T-cell (primary cell): ENCODE measurements at regions not wholly inside any gene's neighbourhood (a gene's known extent, or its start where the extent isn't known, plus 50 kb on each side); places are given as distances from the start of the nearest gene placed in this dataset.

Experiments used
- ATAC-seq, 4 experiments: fragments of 200-7000 bp in 3 of 4; fragments of 150-1000 bp in 1 of 4; cut with Tn5 transposase; replicated peaks in 1 of 4; 1 replicate in 3 of 4; 2 replicates in 1 of 4; pipeline ENCODE4 v1.10.0; 2021; ENCODE audit warnings: moderate library complexity in 3 of 4, mild to moderate bottlenecking in 2 of 4, moderate number of reproducible peaks in 1 of 4
- CTCF ChIA-PET, 2 donors: fragments of 300-600 bp; sonication (Branson Sonifier 250); formaldehyde crosslinking; loops; one replicate each; lab custom pipeline; 2022; ENCODE audit warnings: antibody characterized with exemption in 2 of 2; lab: Charles Lee
- POLR2A ChIA-PET, 2 donors: fragments of 300-600 bp; sonication (Branson Sonifier 250); formaldehyde crosslinking; loops; one replicate each; lab custom pipeline; 2022; ENCODE audit warnings: antibody characterized with exemption in 2 of 2; lab: Charles Lee
- DNase-seq, 35 experiments: peaks; one replicate each; pipeline versions ENCODE4 v3.0.0 to v3.0.0-alpha.2; 2013 to 2023
- H3K27ac ChIP-seq: one replicate; pipeline ENCODE4 v1.5.1; 2013; ENCODE audit warnings: low read length
- H3K27me3 ChIP-seq, 2 experiments: replicated peaks in 1 of 2; 1 replicate in 1 of 2; 2 replicates in 1 of 2; pipeline versions ENCODE4 v1.6.1 to v1.7.0; 2013; ENCODE audit warnings: low read length in 1 of 2, mixed read lengths in 1 of 2; ENCODE audit not compliant: control insufficient read depth in 2 of 2, insufficient read depth in 2 of 2; ENCODE audit errors: extremely low read depth in 1 of 2
- H3K36me3 ChIP-seq, 2 donors: 1 replicate in 1 of 2; 2 replicates in 1 of 2; pipeline versions ENCODE4 v1.6.1 to v1.7.0; 2013; ENCODE audit warnings: low read length in 1 of 2; ENCODE audit not compliant: control insufficient read depth in 2 of 2, insufficient read depth in 1 of 2; ENCODE audit errors: extremely low read depth in 1 of 2
- H3K4me1 ChIP-seq, 2 experiments: 1 replicate in 1 of 2; 2 replicates in 1 of 2; pipeline versions ENCODE4 v1.6.1 to v1.7.0; 2013; ENCODE audit warnings: low read length in 2 of 2, mixed read lengths in 1 of 2; ENCODE audit not compliant: insufficient read depth in 2 of 2, control insufficient read depth in 1 of 2; ENCODE audit errors: extremely low read depth in 1 of 2
- H3K4me3 ChIP-seq, 2 donors: 1 replicate in 1 of 2; 2 replicates in 1 of 2; pipeline versions ENCODE4 v1.5.1 to v1.7.0; 2013; ENCODE audit warnings: mild to moderate bottlenecking in 2 of 2, low read length in 1 of 2, moderate library complexity in 1 of 2; ENCODE audit not compliant: control insufficient read depth in 1 of 2; ENCODE audit errors: extremely low read depth in 1 of 2
- H3K9me3 ChIP-seq: 2 replicates; pipeline ENCODE4 v1.7.0; 2013
- H3K27ac Mint-ChIP-seq, 2 donors: one replicate each; pipeline ENCODE4 v1.8.0; 2020 to 2021; ENCODE audit warnings: mild to moderate bottlenecking in 2 of 2, mixed read lengths in 2 of 2
- H3K27me3 Mint-ChIP-seq, 2 donors: one replicate each; pipeline ENCODE4 v1.8.0; 2021 to 2022; ENCODE audit warnings: mixed read lengths in 2 of 2
- H3K36me3 Mint-ChIP-seq: one replicate; pipeline ENCODE4 v1.8.0; 2021; ENCODE audit warnings: mixed read lengths
- H3K4me1 Mint-ChIP-seq, 3 donors: one replicate each; pipeline ENCODE4 v1.8.0; 2020 to 2022; ENCODE audit warnings: mixed read lengths in 3 of 3, mild to moderate bottlenecking in 1 of 3
- H3K4me3 Mint-ChIP-seq, 3 donors: one replicate each; pipeline ENCODE4 v1.8.0; 2020 to 2022; ENCODE audit warnings: mild to moderate bottlenecking in 3 of 3, mixed read lengths in 3 of 3, moderate library complexity in 3 of 3
- H3K9me3 Mint-ChIP-seq, 3 donors: one replicate each; pipeline ENCODE4 v1.8.0; 2020 to 2022; ENCODE audit warnings: mixed read lengths in 3 of 3
- WGBS: methylation state at CpG from one replicate; pipeline ENCODE4 v1.1.5; 2013; ENCODE audit warnings: missing lambda C conversion rate; ENCODE audit not compliant: insufficient coverage; 5-methylcytosine and 5-hydroxymethylcytosine counted together

DNA sequence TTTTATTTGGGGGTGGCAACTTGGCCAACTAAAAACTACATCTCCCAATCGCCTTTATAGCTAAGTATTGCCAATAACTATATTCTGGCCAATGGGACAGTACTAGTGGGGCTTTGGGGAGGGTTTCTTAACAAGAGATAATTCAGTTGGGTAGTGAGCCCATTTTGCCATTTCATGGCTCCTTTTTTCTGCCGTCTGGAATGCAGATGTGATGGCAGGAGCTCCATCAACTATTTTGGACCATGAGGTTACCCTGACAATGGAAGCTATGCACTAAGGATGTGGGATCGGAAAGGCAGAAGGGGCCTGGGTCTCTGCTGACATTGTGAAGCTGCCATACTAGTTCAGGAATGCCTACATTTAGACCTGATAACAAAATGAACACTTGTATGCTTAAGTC is 67.0 kb upstream of the FOXC1 start:
- peaks cover 6% of the 10 kb centered on the region for H3K36me3 Mint-ChIP-seq
- POLR2A ChIA-PET: interaction anchor here in 1 of 2 donors (1.0 kb wide), 1 partner anchor 14 kb away, joined by 3 read pairs; no protein-coding TSS in a partner anchor
- WGBS: 81% methylated on average over 2 of the region's 3 CpGs

GRCh38 chr6:1544000-1544399 is 65.7 kb upstream of the FOXC1 start:
- Mint-ChIP-seq H3K9me3 (peaks cover 0 to 5% (median 0%) of the 10 kb centered on the region in 3 donors), H3K27me3 (no peaks in the 10 kb centered on the region), H3K36me3 (peaks cover 14% of the 10 kb centered on the region), H3K27ac (no peak overlapping the region), H3K4me1 (no peaks in the 10 kb centered on the region), H3K4me3 (no peak overlapping the region)
- H3K27me3 ChIP-seq: peaks cover 0 to 4% of the 10 kb centered on the region in 2 experiments
- no peaks in the 10 kb centered on the region for H3K9me3 ChIP-seq
- H3K27ac ChIP-seq: no peak overlapping the region
- H3K4me1 ChIP-seq: no peaks in the 10 kb centered on the region
- H3K4me3 ChIP-seq: no peak overlapping the region
- ChIA-PET CTCF (no interaction called here), POLR2A (interaction anchor here in 1 of 2 donors (1.0 kb wide), 1 partner anchor 15 kb away, joined by 3 read pairs; no protein-coding TSS in a partner anchor)
- ATAC-seq: no peak
- no peak for DNase-seq
- H3K36me3 ChIP-seq: no peaks in the 10 kb centered on the region
- 87% methylated on average over 3 of the region's 3 CpGs for WGBS

More for the DNA sequence above, 67.0 kb upstream of the FOXC1 start:
- no peaks in the 10 kb centered on the region for H3K27me3 Mint-ChIP-seq
- no peak for ATAC-seq
- H3K4me3 Mint-ChIP-seq: no peak overlapping the region
- Histone ChIP-seq H3K4me3 (no peak overlapping the region), H3K36me3 (no peaks in the 10 kb centered on the region), H3K9me3 (no peaks in the 10 kb centered on the region), H3K27me3 (peaks cover 0 to 3% of the 10 kb centered on the region in 2 experiments), H3K27ac (no peak overlapping the region), H3K4me1 (peaks cover 0 to 3% of the 10 kb centered on the region in 2 experiments)
- no peaks in the 10 kb centered on the region for H3K4me1 Mint-ChIP-seq
- H3K9me3 Mint-ChIP-seq: peaks cover 0 to 5% (median 0%) of the 10 kb centered on the region in 3 donors
- CTCF ChIA-PET: interaction anchor here in 1 of 2 donors (0.7 to 1.5 kb wide), 2 partner anchors 10 to 1023 kb away, joined by 3 to 6 read pairs; no protein-coding TSS in a partner anchor
- DNase-seq: no peak
- no peak overlapping the region for H3K27ac Mint-ChIP-seq

DNA sequence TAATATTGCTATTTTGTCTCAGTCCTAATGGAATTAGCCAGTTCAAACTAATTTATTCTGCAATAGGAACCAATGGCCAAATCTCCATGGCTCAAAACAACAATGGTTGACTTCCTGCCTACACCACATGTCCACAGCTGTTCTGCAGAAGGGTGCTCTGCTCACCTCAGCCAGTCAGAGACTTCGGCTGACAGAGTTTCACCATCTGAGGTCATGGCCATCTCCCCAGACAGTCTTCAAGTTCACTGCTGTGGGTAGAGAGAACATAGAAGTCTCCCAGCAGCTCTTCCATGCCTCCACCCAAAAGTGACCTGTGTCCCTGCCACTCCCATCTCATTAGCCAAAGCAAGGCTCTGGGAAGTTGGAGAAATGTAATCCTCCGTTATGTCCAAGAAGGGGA is 65.1 kb upstream of the FOXC1 start:
- Mint-ChIP-seq H3K9me3 (peaks cover 0 to 5% (median 0%) of the 10 kb centered on the region in 3 donors), H3K4me3 (no peak overlapping the region), H3K4me1 (no peaks in the 10 kb centered on the region), H3K27ac (no peak overlapping the region), H3K27me3 (no peaks in the 10 kb centered on the region), H3K36me3 (peaks cover 14% of the 10 kb centered on the region)
- CTCF ChIA-PET: no interaction called here
- DNase-seq (no peak), ATAC-seq (no peak)
- Histone ChIP-seq H3K27me3 (peaks cover 0 to 4% of the 10 kb centered on the region in 2 experiments), H3K4me3 (no peak overlapping the region), H3K4me1 (no peaks in the 10 kb centered on the region), H3K36me3 (no peaks in the 10 kb centered on the region), H3K9me3 (no peaks in the 10 kb centered on the region), H3K27ac (no peak overlapping the region)
- no CpG with 5 or more reads among the region's 2 CpGs for WGBS
- POLR2A ChIA-PET: interaction anchor here in 1 of 2 donors (0.6 kb wide), 1 partner anchor 17 kb away, joined by 3 read pairs; no protein-coding TSS in a partner anchor

DNA sequence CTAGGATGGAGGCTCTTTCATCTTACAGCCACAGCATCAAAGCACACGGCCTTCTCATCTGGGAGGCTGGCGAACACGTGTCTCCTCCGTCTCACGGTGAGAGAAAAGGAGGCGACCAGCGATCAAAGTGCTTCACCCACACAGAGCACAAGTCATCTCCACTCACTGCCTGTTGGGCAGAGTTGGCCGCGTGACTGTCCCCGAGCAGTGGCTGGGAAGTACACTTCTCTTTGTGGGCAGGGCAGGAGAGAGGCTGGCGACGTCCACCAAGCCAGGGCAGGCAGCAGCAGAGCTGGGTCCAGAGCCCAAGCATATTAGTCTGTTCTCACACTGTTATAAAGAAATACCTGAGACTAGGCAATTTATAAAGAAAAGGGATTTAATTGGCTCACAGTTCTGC is 64.1 kb upstream of the FOXC1 start:
- Mint-ChIP-seq H3K4me3 (no peak overlapping the region), H3K4me1 (no peaks in the 10 kb centered on the region), H3K27me3 (no peaks in the 10 kb centered on the region), H3K36me3 (peaks cover 14% of the 10 kb centered on the region), H3K27ac (no peak overlapping the region), H3K9me3 (peaks cover 0 to 5% (median 0%) of the 10 kb centered on the region in 3 donors)
- DNase-seq: no peak
- ChIA-PET CTCF (no interaction called here), POLR2A (no interaction called here)
- H3K4me1 ChIP-seq: no peaks in the 10 kb centered on the region
- H3K4me3 ChIP-seq: no peak overlapping the region
- no peaks in the 10 kb centered on the region for H3K36me3 ChIP-seq
- H3K27ac ChIP-seq: no peak overlapping the region
- 100% methylated on average over 7 of the region's 12 CpGs for WGBS
- peaks cover 0 to 4% of the 10 kb centered on the region in 2 experiments for H3K27me3 ChIP-seq
- ATAC-seq: no peak
- no peaks in the 10 kb centered on the region for H3K9me3 ChIP-seq

GRCh38 chr6:1547785-1548184 is 61.9 kb upstream of the FOXC1 start:
- Mint-ChIP-seq H3K27me3 (no peaks in the 10 kb centered on the region), H3K36me3 (peaks cover 14% of the 10 kb centered on the region), H3K9me3 (peaks cover 0 to 5% (median 0%) of the 10 kb centered on the region in 3 donors), H3K4me3 (no peak overlapping the region), H3K27ac (no peak overlapping the region), H3K4me1 (peaks cover 3 to 7% (median 4%) of the 10 kb centered on the region in 3 donors)
- ChIA-PET POLR2A (no interaction called here), CTCF (no interaction called here)
- Histone ChIP-seq H3K27me3 (peaks cover 0 to 4% of the 10 kb centered on the region in 2 experiments), H3K36me3 (no peaks in the 10 kb centered on the region), H3K27ac (no peak overlapping the region), H3K9me3 (no peaks in the 10 kb centered on the region), H3K4me3 (no peak overlapping the region), H3K4me1 (no peaks in the 10 kb centered on the region)
- no peak for DNase-seq
- 90% methylated on average over 8 of the region's 8 CpGs for WGBS
- ATAC-seq: no peak

- Mint-ChIP-seq H3K9me3 (no peaks in the 10 kb centered on the region), H3K27ac (no peak overlapping the region), H3K4me1 (peaks cover 11 to 31% (median 25%) of the 10 kb centered on the region in 3 donors), H3K27me3 (peaks cover 0 to 16% of the 10 kb centered on the region in 2 donors), H3K36me3 (peaks cover 10% of the 10 kb centered on the region), H3K4me3 (no peak overlapping the region)
- Histone ChIP-seq H3K9me3 (no peaks in the 10 kb centered on the region), H3K4me1 (peaks cover 0 to 16% of the 10 kb centered on the region in 2 experiments), H3K36me3 (no peaks in the 10 kb centered on the region), H3K27ac (no peak overlapping the region), H3K4me3 (no peak overlapping the region), H3K27me3 (peaks cover 0 to 12% of the 10 kb centered on the region in 2 experiments)
- DNase-seq (no peak), ATAC-seq (no peak)
- ChIA-PET POLR2A (interaction anchor here (0.7 to 0.9 kb wide), 2 partner anchors 22 to 27 kb away, joined by 3 to 4 read pairs; no protein-coding TSS in a partner anchor), CTCF (interaction anchor here in 1 of 2 donors (1.4 to 2.1 kb wide), 2 partner anchors 19 to 27 kb away, joined by 4 to 26 read pairs; no protein-coding TSS in a partner anchor)
- 100% methylated on average over 2 of the region's 2 CpGs for WGBS
Measured at GRCh38 chr6:1551249-1551648, 58.5 kb upstream of the FOXC1 start.
